ENCODE measurements at regions not wholly inside any gene's neighbourhood (a gene's known extent, or its start where the extent isn't known, plus 50 kb on each side); places are given as distances from the start of the nearest gene placed in this dataset.

GRCh38 chr6:961407-961960, 268.5 kb upstream of the EXOC2 start:
- TF ChIP-seq CTCF (IDR thresholded peaks at IDR 0.05) (no peak), POLR2AphosphoS5 (IDR thresholded peaks at IDR 0.05) (no peak), POLR2A (IDR thresholded peaks at IDR 0.05) (no peak)

All from breast epithelium (tissue), 3 donors.